SK-N-SH (cell line): ENCODE measurements at regions not wholly inside any gene's neighbourhood (a gene's known extent, or its start where the extent isn't known, plus 50 kb on each side); places are given as distances from the start of the nearest gene placed in this dataset.

Experiments used
- CTCF ChIP-seq: fragments of 200-600 bp; sonication (generic); IDR thresholded peaks from 2 replicates; pipeline ENCODE4 v1.6.1; 2017; ENCODE audit warnings: antibody characterized with exemption, mild to moderate bottlenecking, moderate library complexity
- EZH2phosphoT487 ChIP-seq: fragments of 200-600 bp; sonication (generic); IDR thresholded peaks from 2 replicates; pipeline ENCODE4 v1.6.1; 2017; ENCODE audit warnings: low read depth, mixed run types, mild to moderate bottlenecking, antibody characterized with exemption, moderate library complexity, borderline replicate concordance
- POLR2AphosphoS5 ChIP-seq: IDR thresholded peaks from 2 replicates; pipeline ENCODE4 v1.6.1; 2012; ENCODE audit warnings: low read depth, low read length
- TEAD4 ChIP-seq: IDR thresholded peaks from 2 replicates; pipeline ENCODE4 v1.4.0; 2012; ENCODE audit warnings: mild to moderate bottlenecking, borderline replicate concordance; ENCODE audit not compliant: insufficient read depth

- no peak for TF ChIP-seq CTCF
- TF ChIP-seq POLR2AphosphoS5: no peak
- no peak for TF ChIP-seq EZH2phosphoT487
- no peak for TF ChIP-seq TEAD4
Observed at GRCh38 chr13:80437231-80437630, 96.3 kb upstream of the SPRY2 start.
